Myocyte (in vitro differentiated cells): ENCODE measurements at regions not wholly inside any gene's neighbourhood (a gene's known extent, or its start where the extent isn't known, plus 50 kb on each side); places are given as distances from the start of the nearest gene placed in this dataset.
A peak's percentile ranks its signal among the peaks of the same experiment; 100 is the strongest.

Experiments used
- DNase-seq: peaks from one replicate; pipeline ENCODE4 v3.0.0-alpha.2; 2012; ENCODE audit warnings: low read depth

DNA sequence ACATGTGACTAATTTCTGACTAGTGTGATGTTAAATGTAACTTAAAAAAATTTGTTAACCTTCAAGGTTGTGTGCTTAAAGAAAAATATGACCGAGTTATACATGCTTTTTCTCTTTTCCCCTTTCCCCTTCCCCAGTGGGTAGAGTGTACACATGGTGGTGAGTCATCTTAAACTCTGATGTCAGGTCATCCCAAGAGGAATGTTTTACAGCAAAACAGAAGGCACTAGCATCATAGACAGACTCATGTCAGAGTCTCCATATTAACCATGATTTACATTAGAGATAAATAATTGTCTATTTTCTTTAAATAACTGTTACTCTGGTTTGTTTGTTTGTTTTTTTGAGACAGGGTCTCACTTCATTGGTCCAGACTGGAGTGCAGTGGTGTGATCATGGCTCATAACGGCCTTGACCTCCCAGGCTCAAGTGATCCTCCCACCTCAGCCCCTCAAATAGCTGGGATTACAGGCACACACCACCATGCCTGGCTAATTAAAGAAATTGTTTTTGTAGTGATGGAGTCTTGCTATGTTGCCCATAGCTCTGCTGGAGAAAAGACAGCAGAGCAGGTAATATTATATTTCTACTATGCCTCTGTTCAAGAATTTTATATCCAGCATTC is 160.4 kb upstream of the PCDH9 start:
- no peak for DNase-seq

DNA sequence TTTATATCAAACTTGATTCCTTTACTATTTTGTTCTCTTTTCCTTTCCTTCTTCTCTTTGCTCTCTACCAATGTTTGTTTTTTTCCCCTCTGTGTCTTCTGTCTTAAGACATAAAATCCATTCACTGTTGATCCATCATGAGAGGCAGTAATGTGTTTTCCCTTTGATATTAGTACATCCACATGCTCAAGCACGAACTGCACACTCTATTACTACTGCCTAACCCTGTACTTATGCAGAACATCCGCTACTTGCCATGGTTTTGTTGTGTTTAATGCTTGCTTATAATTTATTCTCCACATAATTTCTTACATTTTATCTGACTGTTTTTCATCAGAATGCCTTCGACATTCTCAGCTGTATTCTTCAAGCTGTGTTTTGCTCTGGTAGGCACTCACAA is 159.0 kb upstream of the PCDH9 start:
- no peak for DNase-seq

DNA sequence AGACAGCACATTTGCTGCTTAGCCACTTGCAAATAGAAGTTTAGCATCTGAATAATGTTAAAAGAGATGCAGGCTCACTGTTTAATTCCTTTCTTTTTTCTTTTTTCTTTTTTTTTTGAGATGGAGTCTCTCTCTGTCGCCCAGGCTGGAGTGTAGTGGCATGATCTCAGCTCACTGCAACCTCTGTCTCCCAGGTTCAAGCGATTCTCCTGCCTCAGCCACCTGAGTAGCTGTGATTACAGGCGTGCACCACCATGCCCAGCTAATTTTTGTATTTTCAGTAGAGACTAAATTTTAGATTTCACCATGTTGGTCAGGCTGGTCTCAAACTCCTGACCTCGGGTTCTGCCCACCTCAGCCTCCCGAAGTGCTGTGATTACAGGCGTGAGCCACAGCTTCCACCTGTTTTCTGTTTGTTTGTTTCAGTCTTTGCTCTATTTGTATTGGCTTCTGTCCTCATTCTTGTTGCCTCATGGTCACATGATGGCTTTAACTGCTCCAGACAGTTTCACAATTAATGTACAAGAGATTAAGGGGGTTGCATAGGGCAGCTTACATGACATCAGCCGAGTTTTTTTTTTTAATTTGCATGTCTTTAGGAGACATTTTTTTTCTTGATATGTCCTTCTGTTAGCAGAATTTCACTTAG is 153.1 kb upstream of the PCDH9 start:
- peak; percentile 67 for DNase-seq

DNA sequence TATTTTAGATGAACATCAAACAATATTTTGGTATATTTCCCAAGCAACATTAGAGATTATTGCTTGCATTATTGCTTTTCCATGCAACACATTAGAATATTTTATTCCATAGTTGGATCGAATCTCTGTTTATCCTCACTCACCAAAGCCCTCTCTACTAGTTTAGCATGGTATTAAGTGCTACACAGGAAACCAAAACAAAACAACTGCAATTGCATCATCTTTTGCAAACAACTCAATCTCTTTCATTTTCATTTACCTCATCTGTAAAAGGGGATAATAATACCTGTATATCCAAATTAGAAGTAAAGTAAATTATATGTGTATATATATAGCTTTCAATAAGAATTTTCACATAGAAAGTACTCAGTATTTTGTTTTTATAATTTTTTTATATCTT is 147.8 kb upstream of the PCDH9 start:
- no peak for DNase-seq

DNA sequence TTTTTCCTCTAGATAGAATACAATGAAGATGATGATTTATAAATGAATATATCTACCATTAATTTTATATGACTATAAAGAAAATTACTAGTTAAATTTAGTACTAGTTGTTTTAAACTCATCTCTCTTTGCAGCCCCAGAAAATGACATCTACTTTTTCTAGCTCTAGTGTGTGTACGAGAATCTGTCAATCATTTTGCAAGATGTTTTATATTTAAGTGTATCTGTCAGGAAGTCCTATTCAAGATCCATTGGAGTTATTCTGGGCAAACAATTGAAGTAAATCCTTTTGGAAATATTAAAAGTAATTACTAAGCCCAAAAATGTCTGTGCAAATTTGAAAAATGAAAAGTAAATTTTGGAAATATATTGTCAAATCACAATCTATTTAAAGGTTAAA is 144.3 kb upstream of the PCDH9 start:
- no peak for DNase-seq

DNA sequence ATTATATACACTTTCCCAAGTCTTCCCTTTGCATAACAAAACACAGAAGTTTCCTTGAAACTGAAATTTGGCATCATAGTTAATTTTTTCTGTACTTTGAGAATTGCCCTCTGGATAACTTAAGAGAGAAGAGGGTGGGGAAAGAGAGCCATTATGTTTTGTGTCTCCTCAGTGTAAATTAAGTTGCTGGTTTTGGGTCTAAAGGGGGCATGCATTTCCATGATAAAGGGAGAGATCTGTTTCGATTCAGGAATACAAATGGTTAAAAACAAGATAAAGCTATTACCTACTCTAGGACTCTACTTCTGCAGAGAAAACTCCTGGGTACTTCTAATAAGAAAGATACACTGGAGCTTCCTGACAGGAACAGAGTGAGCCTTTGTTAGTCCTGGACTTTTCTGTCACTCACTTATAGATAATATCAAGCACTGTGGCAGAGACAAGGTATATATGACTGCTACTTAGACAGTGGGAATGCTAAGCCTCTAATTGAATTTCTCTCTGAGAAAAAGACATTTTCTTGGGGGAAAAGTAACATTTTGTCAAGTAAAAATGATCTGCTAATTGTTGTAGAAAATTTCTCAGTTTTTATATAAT is 142.8 kb upstream of the PCDH9 start:
- no peak for DNase-seq

DNA sequence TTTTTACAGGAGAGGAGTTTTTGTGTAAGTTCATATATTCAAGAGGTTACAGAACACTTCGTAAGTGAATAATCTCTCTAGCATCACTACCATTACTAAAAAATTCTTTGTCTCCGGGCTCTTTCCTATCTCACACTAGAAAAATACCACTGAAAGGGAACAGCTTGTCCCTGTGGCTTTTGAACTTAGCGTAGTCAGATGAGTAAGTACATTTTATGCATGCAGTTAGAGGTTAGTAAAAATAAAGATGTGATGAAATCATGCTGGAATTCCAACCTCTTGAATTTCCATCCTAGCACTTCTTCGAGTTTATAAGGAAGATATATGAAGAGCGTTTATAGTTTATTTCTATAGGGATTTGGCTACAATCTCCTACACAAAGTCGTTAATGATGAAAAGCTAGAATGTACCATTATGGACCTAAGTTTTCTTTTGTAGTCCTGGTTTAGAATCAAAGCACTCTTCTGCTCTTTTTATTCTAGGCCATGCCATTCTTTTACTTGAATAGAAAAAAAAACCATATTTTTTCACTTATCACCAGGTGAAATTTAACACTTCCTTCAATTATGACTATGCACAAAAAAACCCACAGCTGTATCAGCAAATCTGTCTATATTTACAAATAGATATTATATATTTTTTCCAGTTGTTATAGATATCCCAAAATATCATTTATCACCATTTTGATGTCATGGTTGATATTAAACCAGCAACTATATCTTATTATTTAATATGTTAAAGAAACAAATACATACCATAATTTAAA is 139.9 kb upstream of the PCDH9 start:
- peak; percentile 83 for DNase-seq

DNA sequence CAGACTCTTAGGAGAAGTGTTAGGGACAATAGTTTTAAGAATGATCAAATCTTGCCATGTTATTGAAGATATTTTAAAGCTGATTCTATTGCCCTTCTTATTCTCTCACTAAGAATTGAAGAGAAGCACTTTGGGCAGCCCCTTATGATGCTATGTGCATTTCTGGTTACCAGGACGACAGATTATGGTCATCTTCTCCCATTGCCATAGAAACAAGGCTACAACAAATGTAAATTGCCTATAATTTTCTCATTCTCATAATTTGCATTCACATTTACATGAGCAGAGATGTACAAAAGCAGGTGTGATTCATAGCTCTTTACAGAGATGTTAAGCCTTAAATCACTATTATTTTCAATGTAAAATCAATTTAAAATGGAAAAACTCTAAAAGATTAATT is 137.3 kb upstream of the PCDH9 start:
- no peak for DNase-seq

DNA sequence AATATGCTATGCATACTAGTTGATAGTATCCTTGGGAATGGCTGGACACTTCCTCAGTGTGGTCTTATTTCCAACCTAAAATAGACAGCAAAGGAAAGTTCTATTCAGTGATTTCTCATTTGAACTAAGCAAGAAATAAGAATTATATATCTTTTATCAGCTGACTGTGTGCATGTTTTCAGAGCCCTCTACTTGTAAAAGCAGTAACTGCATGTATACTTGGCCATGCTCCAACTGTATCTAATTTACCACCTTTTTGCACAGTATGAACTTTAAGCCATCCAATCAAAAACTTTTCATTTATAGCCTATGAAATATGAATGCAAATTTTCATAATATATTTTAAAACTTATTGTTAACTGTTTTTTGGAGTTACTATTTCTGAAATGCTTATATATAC is 136.4 kb upstream of the PCDH9 start:
- no peak for DNase-seq

DNA sequence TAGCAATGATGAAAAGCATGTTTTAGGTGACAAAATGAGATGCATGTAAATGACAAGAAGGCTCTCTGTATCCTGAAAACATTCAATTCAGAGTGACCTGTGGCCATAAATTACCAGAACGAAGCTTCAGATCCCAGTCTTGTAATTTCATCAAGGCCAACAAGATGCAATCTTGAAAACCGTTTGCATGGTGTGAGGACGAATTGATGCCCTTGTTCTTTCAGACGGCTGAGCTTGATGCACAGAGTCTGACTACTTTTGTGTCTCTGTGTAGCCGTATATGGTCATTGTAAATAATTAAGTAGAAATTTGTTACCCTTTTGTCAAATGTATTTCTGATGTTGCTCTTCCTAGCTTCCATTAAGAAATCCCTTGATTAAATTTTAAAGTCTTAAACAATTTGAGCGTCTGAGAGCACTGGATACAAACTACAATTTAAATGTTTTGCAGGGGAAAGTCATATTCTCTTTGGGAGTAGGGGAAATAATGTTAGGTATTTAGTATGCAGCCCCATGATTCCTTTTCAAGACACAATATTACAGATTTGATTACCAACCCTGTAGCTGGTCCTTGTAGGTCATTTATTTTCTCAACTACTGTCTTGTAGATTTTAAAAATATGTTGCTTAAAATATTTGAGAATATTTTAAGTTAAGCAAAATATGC is 125.8 kb upstream of the PCDH9 start:
- peak; percentile 81 for DNase-seq

DNA sequence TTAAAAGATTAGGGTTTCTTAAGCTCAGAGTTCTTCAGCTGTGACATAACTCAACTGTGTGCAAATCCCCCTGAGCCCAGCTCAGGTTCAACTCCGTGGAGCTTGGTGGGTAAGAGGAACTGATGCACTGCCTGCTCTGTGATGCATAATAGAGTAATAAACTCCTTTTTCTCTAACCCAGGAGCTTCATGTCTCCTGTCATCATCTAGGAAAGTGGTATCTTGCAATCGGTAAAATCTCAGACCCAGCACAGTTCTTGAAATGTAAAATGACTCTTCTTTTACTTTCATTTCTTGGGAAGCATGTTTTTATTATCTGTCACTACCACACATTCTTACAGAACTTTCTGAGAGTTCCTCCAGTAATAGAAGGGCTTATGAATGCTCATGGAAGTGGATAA is 123.8 kb upstream of the PCDH9 start:
- peak; percentile 74 for DNase-seq

DNA sequence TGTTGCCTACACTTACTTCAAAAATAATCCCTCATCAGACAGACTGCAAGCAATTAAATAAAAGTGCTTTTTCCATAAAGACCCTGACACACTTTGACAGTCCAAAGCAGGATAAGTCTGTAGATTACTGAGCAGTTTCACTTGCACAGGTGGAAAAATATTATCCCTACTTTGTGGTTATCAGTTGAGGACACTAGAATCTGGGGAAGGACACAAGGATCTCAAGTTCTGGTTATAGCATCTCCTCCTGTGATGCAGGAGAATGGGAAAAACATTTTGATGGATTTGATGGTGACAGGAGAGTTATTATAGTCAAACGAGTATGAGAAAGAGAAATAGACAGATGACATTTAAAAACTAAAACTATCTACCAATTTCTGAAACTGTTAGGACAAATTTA is 122.9 kb upstream of the PCDH9 start:
- peak; percentile 57 for DNase-seq

DNA sequence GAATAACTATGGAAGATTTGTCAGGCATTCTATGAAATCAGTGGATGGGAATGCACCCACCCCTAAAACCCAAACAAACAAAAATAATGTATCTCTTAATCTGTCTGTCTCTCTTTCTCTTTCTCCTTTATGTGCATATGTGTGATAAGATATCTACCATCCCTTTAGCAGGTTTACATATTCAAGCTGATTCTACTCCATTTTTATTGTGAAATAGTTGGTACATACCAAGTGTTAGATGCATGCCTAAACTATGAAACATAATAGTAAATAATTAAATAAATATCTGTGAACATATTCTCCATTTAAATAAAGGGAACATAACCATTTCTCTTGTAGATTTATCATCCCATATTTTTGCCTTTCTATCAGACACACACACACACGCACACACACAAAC is 121.8 kb upstream of the PCDH9 start:
- no peak for DNase-seq

DNA sequence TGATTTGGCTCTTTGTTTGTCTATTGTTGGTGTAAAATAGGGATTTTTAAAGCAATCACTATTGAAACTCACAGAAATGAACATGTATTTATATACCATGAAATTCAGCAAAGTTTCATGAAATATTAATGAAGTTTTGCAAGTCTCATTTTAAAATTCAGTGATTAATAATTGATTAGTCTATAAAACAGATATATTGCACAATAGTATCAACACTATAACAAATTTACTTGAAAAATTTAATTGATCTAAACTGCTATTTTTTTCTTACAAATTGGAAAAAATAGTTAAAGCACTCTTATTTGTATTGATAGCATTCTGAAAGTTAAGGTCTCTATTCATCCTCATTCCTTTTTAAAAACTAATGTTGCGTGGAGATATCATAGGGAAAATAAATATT is 121.0 kb upstream of the PCDH9 start:
- no peak for DNase-seq

DNA sequence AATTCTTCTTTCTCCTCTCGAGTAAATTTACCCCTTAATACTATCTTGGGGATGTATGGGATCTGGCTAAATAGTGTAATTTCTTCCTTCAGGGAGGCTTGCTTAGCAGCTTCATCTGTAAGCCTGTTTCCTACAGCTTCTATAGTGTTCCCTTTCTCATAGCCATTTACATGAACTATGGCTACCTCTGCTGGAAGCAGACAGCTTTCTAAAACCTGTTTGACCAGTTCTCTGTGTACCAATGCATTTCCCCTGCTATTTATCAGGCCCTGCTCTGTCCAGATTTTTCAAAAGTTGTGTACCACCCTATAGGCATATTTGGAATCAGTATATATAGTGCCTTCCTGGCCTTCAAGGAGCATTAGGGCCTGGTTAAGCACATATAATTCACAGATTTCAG is 113.6 kb upstream of the PCDH9 start:
- DNase-seq: no peak

DNA sequence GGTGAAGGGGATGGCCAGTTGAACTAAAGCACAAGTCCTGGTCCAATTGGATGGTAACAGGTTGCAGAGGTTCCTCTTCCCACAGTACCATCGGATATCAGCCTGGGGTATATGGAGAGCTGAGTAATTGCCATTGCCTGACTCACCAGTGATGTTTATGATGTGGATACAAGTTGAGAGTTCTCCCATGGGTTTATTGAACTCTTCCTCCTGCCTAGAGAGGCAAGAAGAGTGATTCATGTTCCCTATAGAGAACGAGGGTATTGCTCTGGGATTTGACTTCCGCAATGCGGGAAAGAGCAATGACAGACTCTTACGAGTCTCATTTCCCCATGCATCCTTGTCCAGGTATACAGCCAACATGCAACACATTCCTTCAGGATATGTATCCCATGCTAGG is 111.3 kb upstream of the PCDH9 start:
- no peak for DNase-seq

DNA sequence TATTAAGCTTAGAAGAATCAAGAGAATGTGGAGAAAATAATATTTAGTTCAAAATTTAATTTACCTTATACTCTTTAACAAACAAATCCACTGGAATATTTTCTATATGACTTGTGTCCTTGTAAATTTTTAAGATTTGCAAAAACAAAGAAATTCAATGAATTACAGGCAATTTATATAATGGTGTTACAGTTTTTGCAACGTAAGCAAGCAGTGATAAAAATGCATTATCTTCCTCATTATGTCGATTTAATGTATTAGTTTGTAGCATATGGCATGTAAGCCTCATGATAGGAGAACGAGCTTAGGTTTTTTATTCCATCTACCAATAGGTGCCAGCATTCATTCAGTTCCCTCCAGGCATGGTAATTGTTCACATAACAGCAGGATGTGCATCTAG is 100.0 kb upstream of the PCDH9 start:
- no peak for DNase-seq

DNA sequence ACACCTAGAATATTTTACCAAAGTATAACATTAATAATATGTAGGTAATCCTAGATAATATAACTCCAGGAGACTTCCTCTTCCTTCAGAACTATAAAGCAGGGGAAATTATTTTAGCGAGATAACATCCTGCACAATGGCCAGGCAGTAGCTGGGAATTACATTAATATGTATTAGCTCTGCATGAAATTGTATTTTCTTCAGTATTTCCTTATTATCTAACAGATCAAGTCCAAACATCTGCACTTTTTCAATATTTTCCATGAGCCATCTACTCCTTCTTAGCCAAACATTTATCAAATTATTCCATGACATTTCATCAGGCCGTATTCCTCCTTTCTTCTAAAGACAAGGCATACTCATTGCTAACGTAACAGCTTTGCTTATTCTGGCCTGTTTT is 98.8 kb upstream of the PCDH9 start:
- DNase-seq: no peak

DNA sequence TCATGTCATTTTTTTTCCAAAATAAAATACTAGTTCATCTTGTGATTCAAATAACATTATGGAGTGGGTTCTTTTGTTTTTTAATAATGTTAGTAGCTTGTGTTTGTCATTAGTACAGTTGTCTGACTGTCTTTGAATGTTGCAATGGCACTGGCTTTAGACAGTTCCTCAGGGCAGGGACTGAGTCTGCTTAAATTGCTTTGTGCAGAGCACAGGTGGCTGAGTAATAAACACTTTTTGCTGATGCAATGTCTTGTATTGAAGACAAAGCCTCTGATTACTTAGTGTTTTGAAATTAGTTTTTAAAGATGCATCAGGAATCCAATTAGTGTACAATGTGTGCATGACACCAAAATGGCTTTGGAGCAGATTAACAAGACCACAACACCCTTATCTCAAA is 88.7 kb upstream of the PCDH9 start:
- DNase-seq: no peak

DNA sequence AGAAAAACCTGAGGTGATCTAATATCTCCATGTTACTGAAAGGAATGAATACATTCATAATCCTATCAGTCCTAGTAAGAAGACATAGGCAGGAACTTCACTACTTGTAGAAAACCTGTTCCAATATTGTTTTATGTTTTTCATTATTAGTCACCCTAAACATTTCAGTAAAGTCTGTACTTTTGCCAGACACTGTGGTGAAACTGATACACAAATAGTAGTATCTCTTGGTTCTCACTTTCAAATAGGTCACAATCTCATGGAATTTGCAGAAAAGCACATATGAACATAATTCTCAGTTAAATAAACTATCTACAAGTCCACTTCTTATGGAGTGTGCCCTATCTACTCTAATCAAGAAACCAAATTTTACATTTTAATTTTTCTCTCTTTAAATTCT is 88.3 kb upstream of the PCDH9 start:
- no peak for DNase-seq

DNA sequence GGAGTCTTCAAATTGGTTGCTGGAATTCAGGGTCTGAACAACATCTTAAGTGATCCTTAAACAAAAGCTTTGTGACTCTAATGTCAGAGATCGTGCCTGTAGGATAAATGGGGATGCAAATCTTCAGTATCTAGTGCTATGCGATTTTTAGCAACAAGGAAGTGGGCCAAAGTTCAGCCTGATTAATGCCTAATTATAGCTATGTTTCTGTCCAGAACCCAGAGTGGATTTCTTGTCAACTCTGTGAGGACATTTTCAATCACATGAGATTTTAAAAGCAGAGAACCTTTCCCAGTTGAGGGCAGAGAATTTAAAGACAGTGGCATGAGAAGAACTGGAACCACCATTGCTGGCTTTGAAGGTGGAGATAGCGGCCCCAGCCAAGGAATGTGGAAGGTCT is 84.3 kb upstream of the PCDH9 start:
- DNase-seq: no peak
